ENCODE measurements at regions not wholly inside any gene's neighbourhood (a gene's known extent, or its start where the extent isn't known, plus 50 kb on each side); places are given as distances from the start of the nearest gene placed in this dataset.

GRCh38 chr6:121809211-121809610, 373.8 kb downstream of the GJA1 start:
- intact Hi-C loops (cut with DNase I) = no loop called here
- no peaks in the 10 kb centered on the region for H3K27me3 ChIP-seq (ENCODE audit: control insufficient read depth, insufficient read depth, low read length)
- TF ChIP-seq CTCF (IDR thresholded peaks at IDR 0.05; ENCODE audit: borderline replicate concordance, extremely low read depth, insufficient read depth) = no peak
- H3K9ac ChIP-seq (ENCODE audit: low read length in 3 of 3) = no peak overlapping the region
- no peaks in the 10 kb centered on the region for H3K9me3 ChIP-seq (ENCODE audit: control insufficient read depth in 2 of 3, insufficient read depth in 1 of 3, low read length in 3 of 3)
- no peak overlapping the region for H3K4me3 ChIP-seq (ENCODE audit: low read length in 3 of 3)
- no peaks in the 10 kb centered on the region for H3K4me1 ChIP-seq (ENCODE audit: control insufficient read depth in 2 of 3, insufficient read depth in 2 of 3, low read depth in 1 of 3, low read length in 3 of 3)
- no peak for FAIRE-seq
- no peak overlapping the region for H3K27ac ChIP-seq (ENCODE audit: low read depth in 2 of 2, low read length in 2 of 2)
- H3K36me3 ChIP-seq (ENCODE audit: control insufficient read depth in 2 of 3, insufficient read depth in 3 of 3, low read length in 3 of 3) = no peaks in the 10 kb centered on the region
- DNase-seq = no peak

- H3K27me3 ChIP-seq (ENCODE audit: control insufficient read depth, insufficient read depth, low read length) = no peaks in the 10 kb centered on the region
- no peak overlapping the region for H3K9ac ChIP-seq (ENCODE audit: low read length in 3 of 3)
- TF ChIP-seq CTCF (IDR thresholded peaks at IDR 0.05; ENCODE audit: borderline replicate concordance, extremely low read depth, insufficient read depth) = no peak
- intact Hi-C loops (cut with DNase I) = no loop called here
- no peak overlapping the region for H3K27ac ChIP-seq (ENCODE audit: low read depth in 2 of 2, low read length in 2 of 2)
- FAIRE-seq = no peak
- H3K36me3 ChIP-seq (ENCODE audit: control insufficient read depth in 2 of 3, insufficient read depth in 3 of 3, low read length in 3 of 3) = no peaks in the 10 kb centered on the region
- no peak for DNase-seq
- H3K4me3 ChIP-seq (ENCODE audit: low read length in 3 of 3) = no peak overlapping the region
- H3K9me3 ChIP-seq (ENCODE audit: control insufficient read depth in 2 of 3, insufficient read depth in 1 of 3, low read length in 3 of 3) = no peaks in the 10 kb centered on the region
- no peaks in the 10 kb centered on the region for H3K4me1 ChIP-seq (ENCODE audit: control insufficient read depth in 2 of 3, insufficient read depth in 2 of 3, low read depth in 1 of 3, low read length in 3 of 3)
These were observed 374.9 kb downstream of the GJA1 start for GRCh38 chr6:121810158-121811032.

GRCh38 chr6:121811106-121811505, 375.7 kb downstream of the GJA1 start:
- no peak for FAIRE-seq
- no peaks in the 10 kb centered on the region for H3K9me3 ChIP-seq (ENCODE audit: control insufficient read depth in 2 of 3, insufficient read depth in 1 of 3, low read length in 3 of 3)

More at GRCh38 chr6:121811106-121811505, 375.7 kb downstream of the GJA1 start:
- Histone ChIP-seq H3K27ac (ENCODE audit: low read depth in 2 of 2, low read length in 2 of 2) (no peak overlapping the region), H3K4me1 (ENCODE audit: control insufficient read depth in 2 of 3, insufficient read depth in 2 of 3, low read depth in 1 of 3, low read length in 3 of 3) (no peaks in the 10 kb centered on the region), H3K9ac (ENCODE audit: low read length in 3 of 3) (no peak overlapping the region), H3K27me3 (ENCODE audit: control insufficient read depth, insufficient read depth, low read length) (no peaks in the 10 kb centered on the region), H3K36me3 (ENCODE audit: control insufficient read depth in 2 of 3, insufficient read depth in 3 of 3, low read length in 3 of 3) (no peaks in the 10 kb centered on the region), H3K4me3 (ENCODE audit: low read length in 3 of 3) (no peak overlapping the region)
- intact Hi-C loops (cut with DNase I) = no loop called here
- DNase-seq = peak in 2 of 5 donors; percentile 24 to 44
- TF ChIP-seq CTCF (IDR thresholded peaks at IDR 0.05; ENCODE audit: borderline replicate concordance, extremely low read depth, insufficient read depth) = no peak
